Thyroid gland (tissue), 4 donors: ENCODE measurements at regions not wholly inside any gene's neighbourhood (a gene's known extent, or its start where the extent isn't known, plus 50 kb on each side); places are given as distances from the start of the nearest gene placed in this dataset.

Experiments used
- POLR2A ChIP-seq, 2 donors: fragments of 450-650 bp; IDR thresholded peaks; one replicate each; pipeline ENCODE4 v1.6.1; 2017; ENCODE audit warnings: antibody characterized with exemption in 2 of 2, mild to moderate bottlenecking in 2 of 2, moderate library complexity in 1 of 2
- TF ChIP-seq, protein P1 (sequence below), 6 experiments: fragments of 200-600 bp in 3 of 6; fragments of 450-650 bp in 3 of 6; sonication (generic) in 3 of 6; IDR thresholded peaks; one replicate each; pipeline ENCODE4 v1.5.1; 2016 to 2019; ENCODE audit warnings: antibody characterized with exemption in 6 of 6, mild to moderate bottlenecking in 2 of 6, inconsistent platforms in 1 of 6, moderate library complexity in 1 of 6

DNA sequence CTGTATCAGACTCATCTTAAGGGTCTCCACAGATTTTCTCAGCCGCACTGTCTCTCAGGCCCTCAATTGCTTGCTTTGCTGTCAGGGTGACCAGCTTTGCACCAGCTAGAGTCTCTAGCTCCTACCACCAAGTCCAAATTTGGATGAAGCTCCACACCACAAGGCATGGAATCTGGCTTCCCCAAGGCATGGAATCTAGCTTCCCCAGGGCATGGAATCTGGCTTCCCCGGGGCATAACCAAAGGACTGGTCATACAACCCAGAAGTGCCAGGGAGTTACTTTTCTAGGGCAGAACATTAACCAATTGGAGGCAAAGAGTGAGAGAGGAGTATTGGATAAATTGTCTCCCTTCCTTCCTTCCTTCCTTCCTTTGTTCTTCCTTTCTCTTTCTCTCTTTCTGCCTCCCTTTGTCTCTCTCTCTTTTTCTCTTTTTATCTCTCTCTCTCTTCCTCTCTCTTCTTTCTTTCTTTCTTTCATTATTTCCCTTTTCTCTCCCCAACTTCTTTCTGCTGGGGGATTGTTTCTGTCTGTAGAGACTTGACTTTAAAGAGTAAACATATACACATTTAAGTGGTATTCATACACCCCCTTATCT lies 76.9 kb upstream of the HAO2 start:
- TF ChIP-seq, protein P1, sequence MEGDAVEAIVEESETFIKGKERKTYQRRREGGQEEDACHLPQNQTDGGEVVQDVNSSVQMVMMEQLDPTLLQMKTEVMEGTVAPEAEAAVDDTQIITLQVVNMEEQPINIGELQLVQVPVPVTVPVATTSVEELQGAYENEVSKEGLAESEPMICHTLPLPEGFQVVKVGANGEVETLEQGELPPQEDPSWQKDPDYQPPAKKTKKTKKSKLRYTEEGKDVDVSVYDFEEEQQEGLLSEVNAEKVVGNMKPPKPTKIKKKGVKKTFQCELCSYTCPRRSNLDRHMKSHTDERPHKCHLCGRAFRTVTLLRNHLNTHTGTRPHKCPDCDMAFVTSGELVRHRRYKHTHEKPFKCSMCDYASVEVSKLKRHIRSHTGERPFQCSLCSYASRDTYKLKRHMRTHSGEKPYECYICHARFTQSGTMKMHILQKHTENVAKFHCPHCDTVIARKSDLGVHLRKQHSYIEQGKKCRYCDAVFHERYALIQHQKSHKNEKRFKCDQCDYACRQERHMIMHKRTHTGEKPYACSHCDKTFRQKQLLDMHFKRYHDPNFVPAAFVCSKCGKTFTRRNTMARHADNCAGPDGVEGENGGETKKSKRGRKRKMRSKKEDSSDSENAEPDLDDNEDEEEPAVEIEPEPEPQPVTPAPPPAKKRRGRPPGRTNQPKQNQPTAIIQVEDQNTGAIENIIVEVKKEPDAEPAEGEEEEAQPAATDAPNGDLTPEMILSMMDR (IDR thresholded peaks at IDR 0.05), result no peak
- no peak for TF ChIP-seq POLR2A (IDR thresholded peaks at IDR 0.05)
